ENCODE measurements at regions not wholly inside any gene's neighbourhood (a gene's known extent, or its start where the extent isn't known, plus 50 kb on each side); places are given as distances from the start of the nearest gene placed in this dataset.

GRCh38 chr13:32905864-32906180 lies 110.4 kb upstream of the KL start:
- no peak overlapping the region for H3K27ac ChIP-seq
- H3K36me3 ChIP-seq, result no peaks in the 10 kb centered on the region
- no peak overlapping the region for H3K4me3 ChIP-seq
- no peak for TF ChIP-seq CTCF (IDR thresholded peaks at IDR 0.05)
- peaks cover 4 to 51% of the 10 kb centered on the region in 2 donors for H3K4me1 ChIP-seq (ENCODE audit: control insufficient read depth in 1 of 2, low read depth in 2 of 2)
- no peaks in the 10 kb centered on the region for H3K9me3 ChIP-seq
- no peaks in the 10 kb centered on the region for H3K27me3 ChIP-seq (replicated peaks; ENCODE audit: insufficient read depth)
- DNase-seq (ENCODE audit: low spot score) (no peak), ATAC-seq (ENCODE audit: insufficient number of reproducible peaks, low FRiP score, low read depth) (no peak)

GRCh38 chr13:32907211-32907610 lies 109.0 kb upstream of the KL start:
- no peak for DNase-seq (ENCODE audit: low spot score)
- no peak for TF ChIP-seq CTCF (IDR thresholded peaks at IDR 0.05)
- H3K9me3 ChIP-seq, result no peaks in the 10 kb centered on the region
- H3K4me3 ChIP-seq, result no peak overlapping the region
- H3K27ac ChIP-seq, result no peak overlapping the region
- peaks cover 4 to 45% of the 10 kb centered on the region in 2 donors for H3K4me1 ChIP-seq (ENCODE audit: control insufficient read depth in 1 of 2, low read depth in 2 of 2)
- H3K27me3 ChIP-seq (replicated peaks; ENCODE audit: insufficient read depth), result no peaks in the 10 kb centered on the region
- no peaks in the 10 kb centered on the region for H3K36me3 ChIP-seq
- no peak for ATAC-seq (ENCODE audit: insufficient number of reproducible peaks, low FRiP score, low read depth)

- DNase-seq (ENCODE audit: low spot score) (no peak), ATAC-seq (ENCODE audit: insufficient number of reproducible peaks, low FRiP score, low read depth) (no peak)
- Histone ChIP-seq H3K4me3 (no peak overlapping the region), H3K27ac (no peak overlapping the region), H3K4me1 (ENCODE audit: control insufficient read depth in 1 of 2, low read depth in 2 of 2) (peaks cover 4 to 14% of the 10 kb centered on the region in 2 donors), H3K27me3 (replicated peaks; ENCODE audit: insufficient read depth) (no peaks in the 10 kb centered on the region), H3K9me3 (no peaks in the 10 kb centered on the region), H3K36me3 (no peaks in the 10 kb centered on the region)
- no peak for TF ChIP-seq CTCF (IDR thresholded peaks at IDR 0.05)
These were observed 105.7 kb upstream of the KL start for GRCh38 chr13:32910530-32910929.

- Histone ChIP-seq H3K27ac (no peak overlapping the region), H3K9me3 (no peaks in the 10 kb centered on the region), H3K4me1 (ENCODE audit: control insufficient read depth in 1 of 2, low read depth in 2 of 2) (peaks cover 0 to 4% of the 10 kb centered on the region in 2 donors), H3K27me3 (replicated peaks; ENCODE audit: insufficient read depth) (no peaks in the 10 kb centered on the region), H3K36me3 (no peaks in the 10 kb centered on the region), H3K4me3 (no peak overlapping the region)
- ATAC-seq (ENCODE audit: insufficient number of reproducible peaks, low FRiP score, low read depth) (no peak), DNase-seq (ENCODE audit: low spot score) (no peak)
- TF ChIP-seq CTCF (IDR thresholded peaks at IDR 0.05), result no peak
These were observed 104.7 kb upstream of the KL start for GRCh38 chr13:32911506-32911905.

- no peaks in the 10 kb centered on the region for H3K4me1 ChIP-seq (ENCODE audit: control insufficient read depth in 1 of 2, low read depth in 2 of 2)
- ATAC-seq (ENCODE audit: insufficient number of reproducible peaks, low FRiP score, low read depth) (no peak), DNase-seq (ENCODE audit: low spot score) (no peak)
- TF ChIP-seq CTCF (IDR thresholded peaks at IDR 0.05), result no peak
- no peak overlapping the region for H3K27ac ChIP-seq
- H3K9me3 ChIP-seq, result no peaks in the 10 kb centered on the region
- H3K36me3 ChIP-seq, result no peaks in the 10 kb centered on the region
- no peak overlapping the region for H3K4me3 ChIP-seq
- H3K27me3 ChIP-seq (replicated peaks; ENCODE audit: insufficient read depth), result no peaks in the 10 kb centered on the region
These were observed 101.5 kb upstream of the KL start for GRCh38 chr13:32914686-32915085.
